HepG2 (cell line): ENCODE measurements at regions not wholly inside any gene's neighbourhood (a gene's known extent, or its start where the extent isn't known, plus 50 kb on each side); places are given as distances from the start of the nearest gene placed in this dataset.
A peak's percentile ranks its signal among the peaks of the same experiment; 100 is the strongest.

ENCODE experiments used
- ATAC-seq: fragments of 200-7000 bp; cut with Tn5 transposase; 3 replicates; pipeline ENCODE4 v1.9.1; 2020; ENCODE audit warnings: mild to moderate bottlenecking, moderate library complexity
- BruUV-seq: library from RNA; stranded (reverse); fragments of 400-500 nt; replicated peaks from 2 replicates; lab custom pipeline; 2021; lab: Mats Ljungman, UMichigan
- CTCF ChIA-PET: fragments of 300-600 bp; formaldehyde crosslinking; extraction: SDS; loops from one replicate; lab custom pipeline; 2021; ENCODE audit warnings: low total read pairs, inconsistent platforms, low intra/inter-chr PET ratio; lab: Yijun Ruan, JAX
- POLR2A ChIA-PET: fragments of 350-600 bp; sonication (Branson Sonifier 250); formaldehyde crosslinking; loops from one replicate; lab custom pipeline; 2020; ENCODE audit warnings: antibody characterized with exemption, inconsistent platforms; lab: Yijun Ruan, JAX
- DNase-seq: peaks from one replicate; pipeline ENCODE4 v3.0.0-alpha.2; 2015; ENCODE audit warnings: low spot score
- FAIRE-seq: peaks from 3 replicates; lab custom pipeline; 2011; peaks lifted over from hg19 to GRCh38; lab: Jason Lieb, UNC
- H2AFZ ChIP-seq: one replicate; pipeline ENCODE4 v1.6.1; 2011; ENCODE audit warnings: low read length, inconsistent platforms
- H3K27ac ChIP-seq: fragments of 300-600 bp; 3 replicates; pipeline ENCODE4 v1.8.0; 2011; ENCODE audit warnings: mixed run types, mild to moderate bottlenecking, mixed read lengths, low read length, inconsistent platforms; ENCODE audit not compliant: insufficient read depth; ENCODE audit errors: extremely low read length
- H3K27me3 ChIP-seq, 2 experiments: fragments of 200-600 bp in 1 of 2; 2 replicates in 1 of 2; 3 replicates in 1 of 2; pipeline versions ENCODE4 v1.6.0 to v1.8.0; 2011; ENCODE audit warnings: low read length in 2 of 2, mild to moderate bottlenecking in 2 of 2, moderate library complexity in 2 of 2, inconsistent platforms in 1 of 2; ENCODE audit not compliant: insufficient read depth in 2 of 2, control insufficient read depth in 1 of 2
- H3K36me3 ChIP-seq, 2 experiments: fragments of 200-600 bp in 1 of 2; replicated peaks in 1 of 2; 2 replicates in 1 of 2; 3 replicates in 1 of 2; pipeline versions ENCODE4 v1.5.1 to v1.8.0; 2011; ENCODE audit warnings: low read length in 2 of 2, inconsistent platforms in 1 of 2; ENCODE audit not compliant: insufficient read depth in 2 of 2, control insufficient read depth in 1 of 2
- H3K4me1 ChIP-seq: 2 replicates; pipeline ENCODE4 v1.5.1; 2012; ENCODE audit warnings: low read length, inconsistent platforms; ENCODE audit not compliant: insufficient read depth
- H3K4me2 ChIP-seq: 2 replicates; pipeline ENCODE4 v1.6.0; 2011; ENCODE audit warnings: low read depth, low read length, inconsistent platforms
- H3K4me3 ChIP-seq, 3 experiments: fragments of 200-600 bp in 1 of 3; sonication (generic), shearing (Covaris generic) in 1 of 3; replicated peaks in 1 of 3; 2 replicates each; pipeline ENCODE4 v1.5.1; 2011 to 2016; ENCODE audit warnings: low read length in 3 of 3, inconsistent platforms in 2 of 3, low read depth in 2 of 3, mild to moderate bottlenecking in 2 of 3, control low read depth in 1 of 3, mixed read lengths in 1 of 3; ENCODE audit not compliant: insufficient read depth in 1 of 3
- H3K79me2 ChIP-seq: one replicate; pipeline ENCODE4 v1.6.1; 2011; ENCODE audit warnings: low read length, inconsistent platforms; ENCODE audit not compliant: insufficient read depth
- H3K9ac ChIP-seq: 2 replicates; pipeline ENCODE4 v1.6.0; 2011; ENCODE audit warnings: mild to moderate bottlenecking, low read depth, low read length, inconsistent platforms; ENCODE audit not compliant: insufficient read depth
- H3K9me3 ChIP-seq: 2 replicates; pipeline ENCODE4 v1.5.1; 2012; ENCODE audit warnings: mild to moderate bottlenecking, low read length
- H4K20me1 ChIP-seq: 2 replicates; pipeline ENCODE4 v1.6.0; 2011; ENCODE audit warnings: inconsistent platforms, mild to moderate bottlenecking, low read length, moderate library complexity; ENCODE audit not compliant: insufficient read depth
- CTCF ChIP-seq: sonication (generic); formaldehyde crosslinking; IDR thresholded peaks from 2 replicates; pipeline ENCODE4 v1.5.0; 2020; ENCODE audit warnings: mild to moderate bottlenecking, missing genetic modification reagents, moderate library complexity
- FOXA3 ChIP-seq: IDR thresholded peaks from 2 replicates; pipeline ENCODE4 v1.6.1; 2016; ENCODE audit warnings: missing genetic modification reagents, missing compliant biosample characterization
- HDAC6 ChIP-seq: fragments of 200-600 bp; sonication (generic); IDR thresholded peaks from 2 replicates; pipeline ENCODE4 v1.7.0; 2017; ENCODE audit warnings: mild to moderate bottlenecking, antibody characterized with exemption, low read length, low read depth
- KAT7 ChIP-seq: IDR thresholded peaks from 2 replicates; pipeline ENCODE4 v1.6.1; 2018; ENCODE audit warnings: borderline replicate concordance, missing compliant biosample characterization
- STAG1 ChIP-seq: sonication (generic); formaldehyde crosslinking; IDR thresholded peaks from 2 replicates; pipeline ENCODE4 v1.4.0; 2020; ENCODE audit warnings: missing genetic modification reagents
- ZNF614 ChIP-seq: IDR thresholded peaks from 2 replicates; pipeline ENCODE4 v1.6.1; 2018; ENCODE audit warnings: missing biosample characterization, missing genetic modification reagents, inconsistent platforms, borderline replicate concordance
- WGBS: methylation state at CpG from one replicate; pipeline ENCODE4 v1.1.6; 2017; ENCODE audit warnings: low lambda C conversion rate; 5-methylcytosine and 5-hydroxymethylcytosine counted together
- in situ Hi-C: cut with HindIII; loops from 2 replicates; pipeline ENCODE4 v1.10.0; 2017; ENCODE audit warnings: low pct_unique_long_range_greater_than_20kb; ENCODE audit not compliant: extremely low pct_ligation_motif_present
- intact Hi-C: fragments of 100-400 bp; cut with micrococcal nuclease; formaldehyde crosslinking; loops from one replicate; pipeline ENCODE4 v1.10.0; 2022; ENCODE audit not compliant: unreplicated experiment

GRCh38 chr2:16204251-16204650 lies 263.9 kb downstream of the MYCN start:
- no peak for FAIRE-seq
- BruUV-seq = no TSS peak
- POLR2A ChIA-PET = no interaction called here

DNA sequence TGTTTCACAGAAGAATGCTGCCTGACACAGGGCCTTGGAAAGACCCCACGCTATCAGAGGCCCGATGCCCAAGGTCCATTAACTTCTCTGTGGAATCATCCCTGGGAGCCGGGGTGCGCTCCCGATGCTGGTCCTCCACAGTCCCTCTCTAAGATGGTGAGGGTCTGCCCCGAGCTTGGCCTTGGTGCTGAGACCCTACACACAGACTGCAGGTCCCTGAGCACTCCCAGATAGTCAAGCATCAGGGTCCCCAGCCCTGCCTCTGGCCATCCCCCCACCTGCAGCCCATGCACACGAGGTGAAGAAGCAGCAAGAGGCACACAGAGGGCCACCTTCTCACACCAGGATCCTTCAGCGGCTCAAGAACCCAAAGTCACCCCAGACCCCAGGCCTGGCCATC lies 263.3 kb downstream of the MYCN start:
- in situ Hi-C loops (no loop called here), intact Hi-C loops (no loop called here)
- Histone ChIP-seq H3K4me1 (peaks cover 7% of the 10 kb centered on the region; the same call in 1 of the 2 replicates), H3K9ac (no peak overlapping the region), H3K9me3 (no peaks in the 10 kb centered on the region), H3K4me2 (no peak overlapping the region), H2AFZ (no peak overlapping the region), H3K4me3 (no peak overlapping the region), H4K20me1 (no peaks in the 10 kb centered on the region), H3K27me3 (0 out of 5 replicates have a peak, but pooled peaks cover 0 to 4% of the 10 kb centered on the region in 2 experiments), H3K79me2 (no peaks in the 10 kb centered on the region), H3K36me3 (no peaks in the 10 kb centered on the region), H3K27ac (no peak overlapping the region)
- ChIA-PET POLR2A (no interaction called here), CTCF (no interaction called here)
- no TSS peak for BruUV-seq
- WGBS = 36% methylated on average over 8 of the region's 8 CpGs
- FAIRE-seq (no peak), DNase-seq (no peak), ATAC-seq (no peak)
- TF ChIP-seq ZNF614 (CRISPR knock-in tag) = no peak
- TF ChIP-seq, all 625 proteins: peak for 0

More at GRCh38 chr2:16204251-16204650, 263.9 kb downstream of the MYCN start:
- 56% methylated on average over 1 of the region's 1 CpG for WGBS
- Histone ChIP-seq H2AFZ (no peak overlapping the region), H3K36me3 (no peaks in the 10 kb centered on the region), H3K9me3 (no peaks in the 10 kb centered on the region), H3K4me2 (no peak overlapping the region), H3K4me1 (peaks cover 7% of the 10 kb centered on the region; the same call in 1 of the 2 replicates), H3K27me3 (0 out of 5 replicates have a peak, but pooled peaks cover 0 to 4% of the 10 kb centered on the region in 2 experiments), H3K4me3 (no peak overlapping the region), H3K79me2 (no peaks in the 10 kb centered on the region), H3K9ac (no peak overlapping the region), H4K20me1 (no peaks in the 10 kb centered on the region), H3K27ac (no peak overlapping the region)
- CTCF ChIA-PET = no interaction called here
- in situ Hi-C loops = no loop called here
- TF ChIP-seq FOXA3 (CRISPR knock-in tag) = no peak
- peak; percentile 22; the same call in 1 of the 2 replicates for TF ChIP-seq CTCF (CRISPR knock-in tag)
- TF ChIP-seq STAG1 = peak; percentile 49
- no peak for TF ChIP-seq HDAC6
- no peak for TF ChIP-seq KAT7 (CRISPR knock-in tag)
- ATAC-seq (peak; percentile 24; the same call in 2 of the 3 replicates), DNase-seq (no peak)
- intact Hi-C loops = no loop called here
